ENCODE measurements at regions not wholly inside any gene's neighbourhood (a gene's known extent, or its start where the extent isn't known, plus 50 kb on each side); places are given as distances from the start of the nearest gene placed in this dataset.
A peak's percentile ranks its signal among the peaks of the same experiment; 100 is the strongest.

DNA sequence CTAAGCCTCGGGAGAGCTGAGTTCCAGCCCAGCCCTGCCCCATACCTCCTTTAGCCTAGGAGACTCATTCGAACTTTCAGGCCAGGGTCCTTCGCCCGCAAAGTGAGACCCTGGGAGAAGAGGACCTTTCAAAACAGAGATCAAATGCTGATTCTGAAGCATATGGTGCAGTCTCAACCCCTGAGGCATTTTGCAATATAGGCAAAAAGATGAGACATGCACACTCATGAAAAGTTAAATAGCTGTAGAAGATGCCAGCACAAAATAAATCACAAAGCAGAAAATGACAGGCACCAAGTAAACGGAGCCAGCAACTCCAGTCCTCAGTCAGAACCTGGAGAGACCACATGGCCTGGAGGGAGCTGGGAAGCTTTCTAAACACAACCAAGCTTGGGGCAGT, 542.7 kb upstream of the RAB6C start:
- no peak for DNase-seq

- DNase-seq: no peak
Observed at GRCh38 chr2:129437725-129438124, 541.7 kb upstream of the RAB6C start.

DNA sequence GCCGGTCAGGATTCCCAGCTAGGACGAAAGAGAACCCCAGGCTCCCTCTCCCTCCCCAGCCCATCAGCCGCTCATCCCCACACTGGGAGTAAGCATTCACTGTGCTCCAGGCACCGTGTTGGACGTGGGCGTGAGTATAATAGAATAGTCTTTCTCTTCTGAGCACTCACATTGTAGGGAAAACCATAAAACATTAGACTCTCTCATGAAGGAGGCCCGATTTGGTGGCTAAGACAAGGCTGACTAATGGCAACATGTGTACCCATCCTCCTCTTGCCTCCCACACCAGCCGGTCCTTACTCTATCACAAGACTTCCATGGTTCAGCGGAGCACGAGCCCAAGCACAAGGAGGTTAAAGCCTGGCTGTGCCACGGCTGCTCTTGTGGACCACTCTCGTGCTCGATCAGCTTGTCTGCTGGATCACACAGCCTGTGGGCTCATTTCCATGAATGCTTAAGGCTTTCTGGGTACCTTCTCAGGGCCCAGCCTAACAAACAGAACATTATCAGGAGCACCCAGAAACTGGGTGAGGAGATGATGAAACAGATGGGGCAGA, 540.9 kb upstream of the RAB6C start:
- DNase-seq: no peak

GRCh38 chr2:129439406-129440302, 539.8 kb upstream of the RAB6C start:
- no peak for DNase-seq

- no peak for DNase-seq
Observed at GRCh38 chr2:129441610-129442009, 537.9 kb upstream of the RAB6C start.

DNA sequence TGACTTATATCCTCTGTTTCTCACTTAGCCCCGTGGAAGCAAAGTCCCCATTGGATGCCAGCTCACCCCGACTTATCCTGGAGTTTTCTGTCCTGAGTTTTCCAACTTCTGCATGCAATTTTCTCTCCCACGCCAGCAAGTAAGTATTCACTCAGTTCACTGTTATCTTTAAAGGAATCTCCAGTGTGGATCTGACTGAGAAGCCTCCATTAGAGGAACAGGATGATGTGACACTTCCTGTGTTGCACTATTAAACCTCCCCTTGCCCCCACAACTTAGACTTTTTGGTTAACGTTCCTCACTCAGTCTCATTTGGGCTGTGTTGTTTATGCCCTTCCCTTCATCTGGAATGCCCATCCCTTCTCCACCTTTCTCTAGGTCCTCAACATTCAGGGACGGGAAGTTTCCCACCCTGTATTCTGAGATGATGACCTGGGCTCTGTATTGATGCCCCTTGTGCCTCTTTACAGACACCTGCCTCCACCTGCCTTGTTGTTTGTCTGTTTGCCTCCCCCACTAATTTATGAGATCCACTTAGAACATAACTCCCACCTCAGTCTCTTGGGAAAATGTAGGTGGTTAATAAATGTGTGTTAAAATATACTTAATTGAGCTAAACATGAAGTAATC, 536.1 kb upstream of the RAB6C start:
- no peak for DNase-seq

GRCh38 chr2:129443865-129444739, 535.4 kb upstream of the RAB6C start:
- no peak for DNase-seq

DNA sequence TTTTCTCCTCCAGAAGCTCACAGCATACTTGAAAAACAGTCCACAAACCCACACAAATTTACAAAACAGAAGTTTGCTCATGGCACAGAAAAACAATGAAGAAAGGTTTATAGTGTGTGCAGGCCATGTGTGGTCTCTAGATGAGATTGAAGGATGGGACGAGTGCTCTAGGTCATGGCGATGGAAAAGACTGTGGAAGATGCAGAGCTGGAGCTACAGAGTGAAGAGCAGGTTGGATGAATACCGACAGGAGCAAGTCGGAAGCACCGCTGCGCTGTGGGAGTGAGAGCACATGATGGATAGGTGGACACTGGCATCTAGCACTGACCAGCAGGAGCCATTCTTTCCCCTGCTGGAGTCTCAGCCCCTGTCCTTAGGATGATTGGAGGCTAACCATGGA, 534.7 kb upstream of the RAB6C start:
- no peak for DNase-seq

GRCh38 chr2:129456691-129457090, 522.8 kb upstream of the RAB6C start:
- no peak for DNase-seq

DNA sequence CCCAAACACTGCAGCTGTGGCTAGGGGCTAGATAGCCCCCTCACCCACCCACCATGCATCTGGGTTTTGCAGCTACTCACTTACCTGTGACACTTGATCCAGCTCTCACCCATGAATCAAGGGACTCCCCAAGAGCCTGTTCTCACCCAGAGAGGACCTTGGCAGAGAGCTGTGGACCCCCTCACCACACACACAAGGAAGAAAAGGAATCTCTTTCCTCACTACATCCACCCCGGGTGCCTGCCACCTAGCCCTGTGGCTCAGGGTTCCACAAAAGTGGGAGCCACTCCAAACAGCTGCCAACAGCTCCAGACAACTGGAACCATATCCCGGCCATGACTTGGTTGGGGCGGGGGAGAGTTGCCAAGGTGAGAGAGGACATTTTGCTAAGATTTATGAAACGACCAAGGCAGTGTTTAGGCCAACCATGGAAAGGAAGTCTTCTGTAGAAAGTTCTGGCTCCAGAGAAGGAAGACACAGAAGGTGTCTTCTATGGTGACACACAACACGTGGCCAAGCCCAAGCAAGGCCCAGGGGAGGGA, 522.1 kb upstream of the RAB6C start:
- no peak for DNase-seq

- no peak for DNase-seq
Observed at GRCh38 chr2:129458006-129458405, 521.5 kb upstream of the RAB6C start.

DNA sequence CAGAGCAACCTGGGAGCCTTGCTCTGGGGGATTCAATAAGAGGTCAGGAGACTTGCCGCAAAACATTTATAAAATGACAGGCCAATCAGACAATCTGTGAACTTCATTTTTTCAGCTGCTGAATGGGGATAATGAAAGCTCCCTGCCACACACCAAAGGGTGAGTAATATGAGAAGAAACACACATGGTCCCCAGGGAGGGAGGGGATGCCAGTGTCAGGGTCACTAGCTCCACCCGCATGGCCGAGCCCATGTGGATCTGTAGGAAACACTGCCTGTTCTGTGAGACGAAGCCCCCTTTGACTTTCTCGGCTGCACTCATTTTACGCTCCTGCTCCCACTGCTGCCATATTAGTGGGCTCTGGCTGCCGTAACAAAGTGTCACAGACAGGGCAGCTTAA, 521.0 kb upstream of the RAB6C start:
- DNase-seq: no peak

- peak; percentile 66 for DNase-seq
Observed at GRCh38 chr2:129459200-129459876, 520.1 kb upstream of the RAB6C start.

GRCh38 chr2:129459881-129460280, 519.6 kb upstream of the RAB6C start:
- no peak for DNase-seq

DNA sequence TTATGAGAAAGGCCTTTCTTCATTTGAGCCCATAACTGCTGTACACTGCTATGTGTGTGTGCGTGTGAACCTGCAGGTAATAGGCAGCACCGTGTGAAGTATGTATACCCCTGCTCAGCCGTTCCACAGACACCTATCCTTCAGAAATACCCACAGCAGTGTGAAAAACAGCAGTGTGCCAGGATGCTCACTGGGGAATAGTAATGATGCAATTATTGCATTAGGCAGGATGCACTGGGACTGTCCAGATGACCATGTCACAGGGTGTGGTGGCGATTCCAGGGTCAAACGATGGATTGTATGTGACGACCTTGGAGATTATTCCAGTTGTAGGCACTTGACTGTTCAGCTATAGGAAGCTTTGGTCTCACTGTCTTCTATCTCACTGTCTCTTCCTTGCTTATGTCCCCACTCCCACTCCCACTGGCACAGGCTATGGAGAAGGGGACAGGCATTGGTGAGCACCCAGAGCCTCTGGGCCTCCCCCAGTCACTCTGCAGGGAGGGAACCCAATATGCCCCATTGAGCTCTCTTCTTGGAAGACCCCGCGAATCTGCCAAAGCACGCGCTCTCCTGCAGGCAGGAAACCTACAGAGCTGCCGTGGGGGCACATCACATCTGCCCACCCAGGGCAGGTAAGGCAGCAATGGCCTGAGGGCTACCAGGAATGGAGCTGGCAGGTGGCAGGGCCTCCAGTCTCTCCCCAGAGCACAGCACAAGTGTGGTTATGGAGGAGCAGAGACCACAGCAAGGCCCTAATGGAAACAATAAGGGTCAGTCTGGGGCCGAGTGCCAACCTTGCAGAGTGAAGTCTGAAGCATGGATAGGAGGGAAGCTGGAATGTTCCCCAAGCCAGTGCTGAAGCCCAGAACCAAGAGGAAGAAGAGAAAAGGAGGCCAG, 518.9 kb upstream of the RAB6C start:
- DNase-seq: no peak

DNA sequence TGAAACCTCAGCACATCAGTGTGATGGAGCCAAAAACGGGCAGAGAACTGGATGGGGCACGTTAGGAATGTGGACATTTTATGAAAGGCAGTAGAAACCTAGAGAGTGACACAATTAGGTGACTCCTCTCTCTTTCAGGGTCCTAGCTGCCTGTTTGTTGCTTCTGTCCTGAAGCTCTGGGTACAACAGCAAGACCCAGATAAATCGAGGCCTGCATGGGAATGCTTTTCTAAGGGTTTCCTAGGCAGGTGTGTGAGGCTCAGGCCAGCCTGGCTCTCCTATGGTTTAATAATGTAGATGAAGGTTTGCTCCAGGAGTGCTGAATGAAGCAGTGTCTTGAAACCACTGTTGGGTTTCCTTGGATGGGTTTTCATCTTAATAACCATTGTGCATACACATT, 517.1 kb upstream of the RAB6C start:
- no peak for DNase-seq

- DNase-seq: no peak
Observed at GRCh38 chr2:129462967-129463366, 516.5 kb upstream of the RAB6C start.

- DNase-seq: no peak
Observed at GRCh38 chr2:129464036-129464435, 515.4 kb upstream of the RAB6C start.

DNA sequence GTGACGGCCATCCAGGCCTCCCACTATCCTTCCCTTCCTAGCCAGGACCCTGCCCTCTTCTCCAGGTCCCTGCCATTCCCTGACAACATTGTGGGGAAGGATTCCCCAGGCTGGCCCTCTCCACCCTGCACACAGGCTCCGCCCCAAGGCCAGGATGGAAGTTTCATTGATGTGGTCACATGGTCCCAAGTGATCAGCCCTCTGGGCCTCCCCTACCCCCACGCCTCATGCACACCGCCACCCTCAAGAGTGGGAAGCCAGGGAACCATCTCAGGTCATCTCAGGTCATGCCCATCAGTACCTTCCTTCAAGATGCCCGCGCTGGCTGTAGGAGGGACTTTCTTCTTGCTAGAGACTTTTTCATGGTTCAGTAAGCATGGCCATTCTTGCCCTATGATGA, 514.8 kb upstream of the RAB6C start:
- no peak for DNase-seq

DNA sequence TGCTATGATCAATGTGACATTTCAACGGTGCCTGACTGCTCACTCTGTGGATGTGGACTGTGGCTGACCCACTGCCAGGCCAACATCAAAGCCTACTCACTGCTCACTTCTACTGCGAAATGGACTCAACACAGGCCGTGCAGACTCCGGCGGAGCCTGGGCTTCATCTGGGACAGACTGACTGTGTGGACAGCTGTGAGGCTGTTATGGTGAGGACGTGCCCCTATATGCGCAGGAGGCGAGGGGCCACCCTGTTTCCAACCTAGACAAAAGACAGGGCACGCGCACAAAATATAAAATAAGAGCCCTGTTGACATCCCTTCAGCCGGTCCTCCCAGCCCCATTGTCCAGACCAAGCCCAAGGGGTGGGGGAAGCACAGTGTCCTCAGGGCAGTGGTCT, 514.4 kb upstream of the RAB6C start:
- no peak for DNase-seq

DNA sequence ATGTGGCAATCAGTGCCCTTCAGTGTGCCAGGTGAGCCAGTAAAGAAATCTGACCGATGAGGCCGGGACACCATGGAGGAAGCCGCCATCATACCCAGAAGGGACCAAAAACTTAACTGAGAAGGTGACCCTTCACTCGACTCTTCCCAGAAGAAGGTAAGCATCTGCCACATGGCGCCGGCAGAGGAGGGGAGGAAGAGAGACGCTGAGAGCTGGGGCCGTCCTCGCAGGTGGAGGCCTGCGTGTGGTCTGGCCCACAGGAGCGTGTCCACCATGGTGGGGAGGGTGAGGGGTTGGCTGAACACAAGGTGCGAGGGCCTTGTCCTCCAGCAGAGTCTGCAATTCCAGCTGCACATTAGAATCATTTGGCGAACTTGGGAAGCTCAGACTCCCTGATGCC, 513.1 kb upstream of the RAB6C start:
- no peak for DNase-seq
